Astrocyte (in vitro differentiated cells and primary cell): ENCODE measurements at regions not wholly inside any gene's neighbourhood (a gene's known extent, or its start where the extent isn't known, plus 50 kb on each side); places are given as distances from the start of the nearest gene placed in this dataset.

Source experiments
- CTCF ChIP-seq: IDR thresholded peaks from 2 replicates; pipeline ENCODE4 v1.5.1; 2011; ENCODE audit warnings: low read depth, mild to moderate bottlenecking, inconsistent platforms, low read length, moderate library complexity; ENCODE audit not compliant: insufficient read depth
- EZH2 ChIP-seq: IDR thresholded peaks from 2 replicates; pipeline ENCODE4 v1.6.1; 2012; ENCODE audit warnings: mild to moderate bottlenecking, low read length, inconsistent platforms; ENCODE audit not compliant: insufficient read depth

GRCh38 chrX:19204636-19205035 lies 82.4 kb upstream of the ADGRG2 start:
- TF ChIP-seq CTCF (no peak), EZH2 (no peak)
